ENCODE measurements at regions not wholly inside any gene's neighbourhood (a gene's known extent, or its start where the extent isn't known, plus 50 kb on each side); places are given as distances from the start of the nearest gene placed in this dataset.

- Mint-ChIP-seq H3K27me3 (peaks cover 0 to 3% of the 10 kb centered on the region in 2 donors), H3K9me3 (no peaks in the 10 kb centered on the region), H3K4me1 (no peaks in the 10 kb centered on the region), H3K27ac (no peak overlapping the region), H3K4me3 (no peak overlapping the region), H3K36me3 (no peaks in the 10 kb centered on the region)
- no peak for ATAC-seq (replicated peaks)
- DNase-seq: no peak
These were observed 57.7 kb upstream of the SPANXB1 start for GRCh38 chrX:140944710-140945109.

- ATAC-seq (replicated peaks): no peak
- no peak overlapping the region for H3K4me3 Mint-ChIP-seq
- H3K9me3 Mint-ChIP-seq: no peaks in the 10 kb centered on the region
- no peaks in the 10 kb centered on the region for H3K4me1 Mint-ChIP-seq
- no peak for DNase-seq
- peaks cover 0 to 3% of the 10 kb centered on the region in 2 donors for H3K27me3 Mint-ChIP-seq
- H3K27ac Mint-ChIP-seq: no peak overlapping the region
- no peaks in the 10 kb centered on the region for H3K36me3 Mint-ChIP-seq
These were observed 53.6 kb upstream of the SPANXB1 start for GRCh38 chrX:140948827-140949226.

- Mint-ChIP-seq H3K4me1 (no peaks in the 10 kb centered on the region), H3K9me3 (no peaks in the 10 kb centered on the region), H3K27ac (no peak overlapping the region), H3K4me3 (no peak overlapping the region), H3K27me3 (peaks cover 0 to 3% of the 10 kb centered on the region in 2 donors), H3K36me3 (no peaks in the 10 kb centered on the region)
- DNase-seq (no peak), ATAC-seq (replicated peaks) (no peak)
These were observed 53.2 kb upstream of the SPANXB1 start for GRCh38 chrX:140949233-140949632.
